CD1c-positive myeloid dendritic cell (primary cell): ENCODE measurements at regions not wholly inside any gene's neighbourhood (a gene's known extent, or its start where the extent isn't known, plus 50 kb on each side); places are given as distances from the start of the nearest gene placed in this dataset.

ENCODE experiments used
- DNase-seq: peaks from one replicate; pipeline ENCODE4 v3.0.0-alpha.2; 2016; ENCODE audit errors: extremely low spot score

DNA sequence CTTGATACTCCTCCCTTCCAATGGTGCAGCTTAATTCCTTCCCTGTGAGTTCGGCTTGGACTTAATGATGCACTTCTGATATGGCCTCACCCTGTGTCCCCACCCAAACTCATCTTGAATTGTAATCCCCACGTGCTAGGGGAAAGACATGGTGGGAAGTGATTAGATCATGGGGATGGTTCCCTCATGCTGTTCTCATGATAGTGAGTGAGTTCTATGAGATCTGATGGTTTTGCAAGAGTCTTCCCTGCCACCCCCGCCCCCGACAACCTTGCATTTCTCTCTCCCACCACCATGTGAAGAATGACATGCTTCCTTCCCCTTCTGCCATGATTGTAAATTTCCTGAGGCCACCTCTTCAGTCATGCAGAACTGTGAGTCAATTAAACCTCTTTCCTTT is 50.3 kb upstream of the HLA-G start:
- DNase-seq, result peak; percentile 61
